DND-41 (cell line): ENCODE measurements at regions not wholly inside any gene's neighbourhood (a gene's known extent, or its start where the extent isn't known, plus 50 kb on each side); places are given as distances from the start of the nearest gene placed in this dataset.

Source experiments
- EZH2 ChIP-seq: IDR thresholded peaks from 3 replicates; pipeline ENCODE4 v1.6.1; 2012; ENCODE audit warnings: borderline replicate concordance, low read depth, mild to moderate bottlenecking, moderate library complexity, low read length, inconsistent platforms; ENCODE audit not compliant: severe bottlenecking
- TF ChIP-seq, protein P1 (sequence below): IDR thresholded peaks from 2 replicates; pipeline ENCODE4 v1.5.1; 2012; ENCODE audit warnings: borderline replicate concordance, low read length, moderate library complexity, mild to moderate bottlenecking; ENCODE audit not compliant: poor library complexity, severe bottlenecking; ENCODE audit errors: extremely low read depth

GRCh38 chr3:98651780-98652077, 58.3 kb upstream of the CPOX start:
- no peak for TF ChIP-seq EZH2
- TF ChIP-seq, protein P1, sequence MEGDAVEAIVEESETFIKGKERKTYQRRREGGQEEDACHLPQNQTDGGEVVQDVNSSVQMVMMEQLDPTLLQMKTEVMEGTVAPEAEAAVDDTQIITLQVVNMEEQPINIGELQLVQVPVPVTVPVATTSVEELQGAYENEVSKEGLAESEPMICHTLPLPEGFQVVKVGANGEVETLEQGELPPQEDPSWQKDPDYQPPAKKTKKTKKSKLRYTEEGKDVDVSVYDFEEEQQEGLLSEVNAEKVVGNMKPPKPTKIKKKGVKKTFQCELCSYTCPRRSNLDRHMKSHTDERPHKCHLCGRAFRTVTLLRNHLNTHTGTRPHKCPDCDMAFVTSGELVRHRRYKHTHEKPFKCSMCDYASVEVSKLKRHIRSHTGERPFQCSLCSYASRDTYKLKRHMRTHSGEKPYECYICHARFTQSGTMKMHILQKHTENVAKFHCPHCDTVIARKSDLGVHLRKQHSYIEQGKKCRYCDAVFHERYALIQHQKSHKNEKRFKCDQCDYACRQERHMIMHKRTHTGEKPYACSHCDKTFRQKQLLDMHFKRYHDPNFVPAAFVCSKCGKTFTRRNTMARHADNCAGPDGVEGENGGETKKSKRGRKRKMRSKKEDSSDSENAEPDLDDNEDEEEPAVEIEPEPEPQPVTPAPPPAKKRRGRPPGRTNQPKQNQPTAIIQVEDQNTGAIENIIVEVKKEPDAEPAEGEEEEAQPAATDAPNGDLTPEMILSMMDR: no peak
